D721Med (cell line): ENCODE measurements at regions not wholly inside any gene's neighbourhood (a gene's known extent, or its start where the extent isn't known, plus 50 kb on each side); places are given as distances from the start of the nearest gene placed in this dataset.

Source experiments
- DNase-seq: peaks from one replicate; pipeline ENCODE4 v3.0.0; 2011; ENCODE audit warnings: low spot score; ENCODE audit not compliant: insufficient read length
- FAIRE-seq: peaks from 2 replicates; lab custom pipeline; 2011; peaks lifted over from hg19 to GRCh38; lab: Jason Lieb, UNC
- TF ChIP-seq, protein P1 (sequence below): IDR thresholded peaks from 2 replicates; pipeline ENCODE4 v1.5.1; 2012; ENCODE audit warnings: mild to moderate bottlenecking, control low read depth; ENCODE audit not compliant: insufficient read depth; ENCODE audit errors: missing control alignments

DNA sequence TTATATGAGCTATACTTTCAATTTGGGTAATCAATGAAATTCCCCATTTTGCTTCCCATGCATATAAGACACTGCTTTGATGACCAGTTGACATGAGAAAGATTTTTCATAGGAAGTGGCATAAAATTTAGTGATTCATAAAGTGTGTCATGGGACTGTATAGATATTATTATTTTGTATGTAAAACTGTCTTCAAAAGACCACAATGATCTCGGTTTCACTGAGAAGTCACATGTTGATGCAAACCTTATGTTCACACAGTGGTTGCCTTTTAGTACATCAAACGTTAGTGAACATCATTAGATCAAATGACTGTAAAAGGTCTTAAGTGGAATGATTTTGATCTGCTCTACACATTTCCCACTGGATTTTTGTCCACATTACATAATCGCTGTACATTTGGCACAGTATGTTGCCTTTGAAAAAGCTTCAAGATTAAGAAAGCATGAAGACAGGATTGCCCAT, 349.2 kb upstream of the MEF2C start:
- no peak for FAIRE-seq
- TF ChIP-seq, protein P1, sequence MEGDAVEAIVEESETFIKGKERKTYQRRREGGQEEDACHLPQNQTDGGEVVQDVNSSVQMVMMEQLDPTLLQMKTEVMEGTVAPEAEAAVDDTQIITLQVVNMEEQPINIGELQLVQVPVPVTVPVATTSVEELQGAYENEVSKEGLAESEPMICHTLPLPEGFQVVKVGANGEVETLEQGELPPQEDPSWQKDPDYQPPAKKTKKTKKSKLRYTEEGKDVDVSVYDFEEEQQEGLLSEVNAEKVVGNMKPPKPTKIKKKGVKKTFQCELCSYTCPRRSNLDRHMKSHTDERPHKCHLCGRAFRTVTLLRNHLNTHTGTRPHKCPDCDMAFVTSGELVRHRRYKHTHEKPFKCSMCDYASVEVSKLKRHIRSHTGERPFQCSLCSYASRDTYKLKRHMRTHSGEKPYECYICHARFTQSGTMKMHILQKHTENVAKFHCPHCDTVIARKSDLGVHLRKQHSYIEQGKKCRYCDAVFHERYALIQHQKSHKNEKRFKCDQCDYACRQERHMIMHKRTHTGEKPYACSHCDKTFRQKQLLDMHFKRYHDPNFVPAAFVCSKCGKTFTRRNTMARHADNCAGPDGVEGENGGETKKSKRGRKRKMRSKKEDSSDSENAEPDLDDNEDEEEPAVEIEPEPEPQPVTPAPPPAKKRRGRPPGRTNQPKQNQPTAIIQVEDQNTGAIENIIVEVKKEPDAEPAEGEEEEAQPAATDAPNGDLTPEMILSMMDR, result no peak
- DNase-seq, result no peak

DNA sequence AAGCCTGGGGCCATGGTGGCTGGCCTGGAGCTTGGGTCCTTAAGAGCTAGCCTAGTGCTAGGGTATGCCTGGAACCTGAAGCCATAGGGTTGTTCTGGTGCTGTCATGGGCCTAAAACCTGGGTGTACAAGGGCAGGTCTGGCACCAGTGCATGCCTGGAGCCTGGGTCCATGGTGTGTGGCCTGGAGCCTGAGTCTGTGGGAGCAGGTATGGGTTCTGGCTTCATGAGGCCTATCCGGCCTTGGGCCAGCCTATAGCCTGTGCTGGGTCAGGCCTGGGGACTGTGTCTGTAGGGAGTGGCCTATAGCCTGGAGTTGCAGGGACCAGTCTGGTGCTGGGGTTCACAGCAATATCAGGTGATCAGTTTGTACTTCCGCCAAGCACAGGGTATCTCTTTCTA, 347.2 kb upstream of the MEF2C start:
- DNase-seq, result no peak
- TF ChIP-seq, protein P1, result no peak
- no peak for FAIRE-seq

DNA sequence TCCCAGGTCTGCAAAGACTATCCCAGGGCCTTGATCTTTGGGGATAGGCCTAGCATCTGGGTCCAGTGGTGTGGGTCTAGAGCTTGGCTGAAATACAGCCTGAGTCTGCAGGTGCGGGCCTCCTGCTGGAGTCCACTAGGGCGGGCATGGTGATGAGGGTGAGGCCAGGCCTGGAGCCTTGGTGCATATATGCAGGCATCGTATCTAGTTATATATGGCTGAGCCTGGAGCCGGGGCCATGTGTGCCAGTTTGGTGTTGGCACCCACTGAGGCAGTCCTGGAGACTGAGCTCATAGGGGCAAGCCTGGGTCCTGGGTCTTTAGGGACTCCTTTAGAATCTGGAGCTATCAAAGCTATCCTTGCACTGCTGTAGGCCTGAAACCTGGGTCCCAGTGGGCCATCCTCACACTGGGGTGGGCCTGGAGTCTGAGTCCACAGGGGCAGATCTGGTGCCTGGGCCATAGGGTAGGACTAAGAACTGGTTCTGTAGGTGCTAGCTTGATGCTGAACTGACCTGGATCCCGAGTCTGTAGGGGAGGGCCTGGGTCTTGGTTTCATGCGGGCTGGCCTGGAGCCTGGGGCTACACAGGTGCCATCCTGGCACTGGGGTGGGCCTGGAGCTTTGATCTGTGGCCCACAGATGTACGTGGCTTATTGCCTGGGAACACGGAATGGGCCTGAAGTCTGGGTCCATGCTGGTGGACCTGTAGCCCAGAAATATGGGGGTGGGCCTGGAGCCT, 346.5 kb upstream of the MEF2C start:
- FAIRE-seq (no peak), DNase-seq (no peak)
- TF ChIP-seq, protein P1, result no peak

DNA sequence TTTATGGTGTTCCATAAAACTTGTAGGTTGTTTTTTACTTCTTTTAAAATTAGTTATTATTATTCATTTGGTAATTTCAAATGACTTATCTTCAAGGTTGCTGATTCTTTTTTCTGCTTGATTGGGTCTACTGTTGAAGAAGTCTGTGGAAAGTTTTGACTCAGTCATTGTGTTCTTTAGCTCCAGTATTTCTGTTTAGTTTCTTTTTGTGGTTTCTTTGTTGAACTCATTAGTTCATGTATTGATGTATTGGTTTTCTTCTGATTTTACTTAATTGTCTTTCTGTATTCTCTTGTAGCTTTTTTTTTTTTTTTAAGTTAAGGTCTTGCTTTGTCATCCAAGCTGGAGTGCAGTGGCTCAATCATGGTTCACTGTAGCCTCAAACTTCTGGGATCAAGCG, 345.4 kb upstream of the MEF2C start:
- DNase-seq (no peak), FAIRE-seq (no peak)
- TF ChIP-seq, protein P1, result no peak

DNA sequence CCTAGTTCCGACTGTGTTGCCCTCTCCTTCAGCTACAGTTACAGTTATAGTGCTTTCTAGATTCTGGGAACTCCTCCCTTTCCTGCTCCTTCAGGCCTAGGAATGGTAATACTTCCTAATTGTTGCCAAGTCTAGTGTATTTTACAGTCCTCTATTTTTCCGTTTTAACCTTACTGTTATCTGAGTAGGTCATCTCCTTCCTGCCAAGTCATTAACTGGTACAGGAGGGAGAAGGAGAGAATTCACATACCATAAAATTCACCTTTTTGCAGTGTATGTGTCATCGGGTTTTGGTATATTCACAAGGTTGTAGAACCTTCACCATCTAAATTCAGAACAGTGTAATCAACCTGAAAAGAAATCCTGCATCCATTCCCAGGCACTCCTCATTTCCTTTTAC, 335.4 kb upstream of the MEF2C start:
- DNase-seq, result no peak
- no peak for FAIRE-seq
- TF ChIP-seq, protein P1, result no peak

DNA sequence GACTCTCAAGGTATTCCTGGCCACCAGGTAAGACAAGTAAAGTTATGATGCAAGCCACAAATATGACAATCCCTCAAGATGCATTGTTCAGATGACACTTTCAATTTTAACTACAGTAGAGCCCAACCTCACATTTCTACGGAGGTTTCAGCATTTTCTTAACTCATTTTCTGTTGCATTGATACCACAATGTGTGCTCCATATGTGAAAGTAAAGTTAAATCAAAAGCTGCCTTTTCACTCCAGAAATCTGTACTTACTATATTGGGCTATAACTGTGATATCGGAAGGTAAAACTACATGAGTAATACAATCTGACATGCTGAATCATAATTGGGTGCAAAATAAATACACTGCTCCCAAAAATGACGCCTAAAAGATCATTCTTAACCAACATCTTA, 333.6 kb upstream of the MEF2C start:
- TF ChIP-seq, protein P1, result no peak

DNA sequence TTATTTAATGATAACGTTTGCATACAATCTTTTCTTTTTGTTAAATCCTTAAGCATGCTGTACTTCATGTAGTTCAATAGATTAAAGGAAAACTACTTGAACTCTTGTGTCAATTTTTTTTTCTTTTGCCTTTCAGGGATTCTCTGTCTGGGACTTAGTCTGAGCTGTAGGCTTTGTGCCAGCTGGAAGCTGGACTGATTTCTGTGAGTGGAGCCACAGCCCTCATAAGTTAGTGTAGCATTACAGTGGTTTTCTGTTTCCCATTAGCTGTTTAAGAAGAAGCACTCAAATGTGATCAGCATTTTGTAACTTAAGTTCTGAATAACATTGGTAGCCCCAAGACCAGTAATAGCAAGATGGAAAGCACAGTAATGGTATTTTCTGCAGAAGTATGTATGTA, 330.6 kb upstream of the MEF2C start:
- DNase-seq (no peak), FAIRE-seq (no peak)
- TF ChIP-seq, protein P1, result no peak

More for the DNA sequence above, 333.6 kb upstream of the MEF2C start:
- DNase-seq, result no peak
- FAIRE-seq, result no peak
